NCI-H460 (cell line): ENCODE measurements at regions not wholly inside any gene's neighbourhood (a gene's known extent, or its start where the extent isn't known, plus 50 kb on each side); places are given as distances from the start of the nearest gene placed in this dataset.

Experiments used
- DNase-seq: peaks from one replicate; pipeline ENCODE4 v3.0.0-alpha.2; 2016; ENCODE audit warnings: low read depth; ENCODE audit errors: extremely low read depth

GRCh38 chr19:31223740-31224534, 125.3 kb downstream of the TSHZ3 start:
- no peak for DNase-seq

GRCh38 chr19:31220540-31220939, 128.7 kb downstream of the TSHZ3 start:
- no peak for DNase-seq

GRCh38 chr19:31214997-31215396, 134.2 kb downstream of the TSHZ3 start:
- DNase-seq: no peak

- no peak for DNase-seq
Measured at GRCh38 chr19:31214086-31214485, 135.2 kb downstream of the TSHZ3 start.

GRCh38 chr19:31211088-31211487, 138.1 kb downstream of the TSHZ3 start:
- DNase-seq: no peak

- no peak for DNase-seq
Measured at GRCh38 chr19:31205887-31206518, 143.2 kb downstream of the TSHZ3 start.

- no peak for DNase-seq
Measured at GRCh38 chr19:31204115-31204514, 145.1 kb downstream of the TSHZ3 start.

- no peak for DNase-seq
Measured at GRCh38 chr19:31185261-31185660, 164.0 kb downstream of the TSHZ3 start.

GRCh38 chr19:31181535-31181934, 167.7 kb downstream of the TSHZ3 start:
- no peak for DNase-seq

GRCh38 chr19:31180907-31181306, 168.3 kb downstream of the TSHZ3 start:
- no peak for DNase-seq

- no peak for DNase-seq
Measured at GRCh38 chr19:31179471-31179852, 169.8 kb downstream of the TSHZ3 start.

- DNase-seq: no peak
Measured at GRCh38 chr19:31178833-31179470, 170.3 kb downstream of the TSHZ3 start.

GRCh38 chr19:31177246-31177645, 172.0 kb downstream of the TSHZ3 start:
- no peak for DNase-seq

- no peak for DNase-seq
Measured at GRCh38 chr19:31175564-31176348, 173.5 kb downstream of the TSHZ3 start.

- DNase-seq: no peak
Measured at GRCh38 chr19:31174948-31175347, 174.3 kb downstream of the TSHZ3 start.

GRCh38 chr19:31173991-31174390, 175.2 kb downstream of the TSHZ3 start:
- DNase-seq: no peak

- no peak for DNase-seq
Measured at GRCh38 chr19:31171936-31172335, 177.3 kb downstream of the TSHZ3 start.

GRCh38 chr19:31170046-31170445, 179.2 kb downstream of the TSHZ3 start:
- DNase-seq: no peak

- DNase-seq: no peak
Measured at GRCh38 chr19:31168106-31168625, 181.1 kb downstream of the TSHZ3 start.

GRCh38 chr19:31167690-31168089, 181.5 kb downstream of the TSHZ3 start:
- no peak for DNase-seq

GRCh38 chr19:31166206-31166605, 183.0 kb downstream of the TSHZ3 start:
- no peak for DNase-seq
